LNCAP (cell line): ENCODE measurements at regions not wholly inside any gene's neighbourhood (a gene's known extent, or its start where the extent isn't known, plus 50 kb on each side); places are given as distances from the start of the nearest gene placed in this dataset.

Source experiments
- TF ChIP-seq, protein P1 (sequence below): fragments of 450-650 bp; IDR thresholded peaks from 2 replicates; pipeline ENCODE4 v1.5.1; 2017; ENCODE audit warnings: mild to moderate bottlenecking

DNA sequence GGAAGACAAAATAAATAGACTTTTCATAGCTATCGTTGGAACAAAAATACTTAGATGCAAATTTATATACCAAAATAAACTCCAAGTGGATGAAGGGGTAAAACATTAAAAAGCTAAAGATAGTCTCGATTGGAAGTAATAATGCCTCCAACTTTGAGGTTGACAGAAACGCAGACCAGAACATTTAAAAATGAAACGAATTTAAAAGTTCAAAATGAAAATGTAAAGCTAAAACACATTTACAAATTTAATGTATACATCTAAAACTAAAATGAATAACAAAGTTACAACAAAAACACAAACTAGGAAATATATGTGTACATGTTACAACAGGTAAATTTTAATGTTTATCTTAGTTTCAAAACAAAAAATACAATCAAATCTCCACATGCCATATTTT, 107.5 kb upstream of the AKR1E2 start:
- TF ChIP-seq, protein P1, sequence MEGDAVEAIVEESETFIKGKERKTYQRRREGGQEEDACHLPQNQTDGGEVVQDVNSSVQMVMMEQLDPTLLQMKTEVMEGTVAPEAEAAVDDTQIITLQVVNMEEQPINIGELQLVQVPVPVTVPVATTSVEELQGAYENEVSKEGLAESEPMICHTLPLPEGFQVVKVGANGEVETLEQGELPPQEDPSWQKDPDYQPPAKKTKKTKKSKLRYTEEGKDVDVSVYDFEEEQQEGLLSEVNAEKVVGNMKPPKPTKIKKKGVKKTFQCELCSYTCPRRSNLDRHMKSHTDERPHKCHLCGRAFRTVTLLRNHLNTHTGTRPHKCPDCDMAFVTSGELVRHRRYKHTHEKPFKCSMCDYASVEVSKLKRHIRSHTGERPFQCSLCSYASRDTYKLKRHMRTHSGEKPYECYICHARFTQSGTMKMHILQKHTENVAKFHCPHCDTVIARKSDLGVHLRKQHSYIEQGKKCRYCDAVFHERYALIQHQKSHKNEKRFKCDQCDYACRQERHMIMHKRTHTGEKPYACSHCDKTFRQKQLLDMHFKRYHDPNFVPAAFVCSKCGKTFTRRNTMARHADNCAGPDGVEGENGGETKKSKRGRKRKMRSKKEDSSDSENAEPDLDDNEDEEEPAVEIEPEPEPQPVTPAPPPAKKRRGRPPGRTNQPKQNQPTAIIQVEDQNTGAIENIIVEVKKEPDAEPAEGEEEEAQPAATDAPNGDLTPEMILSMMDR = no peak

DNA sequence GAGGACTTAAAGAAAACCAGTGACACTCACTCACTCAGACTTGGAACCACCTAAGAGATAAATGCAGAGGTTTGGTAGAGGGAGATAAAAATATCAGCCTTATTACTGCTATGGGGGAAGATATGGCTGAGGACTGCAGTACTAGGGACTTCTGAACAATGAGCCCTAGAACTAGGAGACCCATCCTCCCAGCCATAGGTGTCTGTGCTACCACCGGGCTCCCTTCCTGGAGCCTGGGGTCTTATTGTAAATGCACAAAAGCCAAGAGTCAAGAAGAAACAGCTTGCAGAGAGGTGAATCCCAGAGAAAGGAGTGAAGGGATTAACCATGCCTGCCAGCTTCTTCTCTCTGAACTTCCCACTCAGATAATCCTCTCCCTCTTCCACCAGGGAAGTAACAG, 108.3 kb upstream of the AKR1E2 start:
- TF ChIP-seq, protein P1 = no peak

DNA sequence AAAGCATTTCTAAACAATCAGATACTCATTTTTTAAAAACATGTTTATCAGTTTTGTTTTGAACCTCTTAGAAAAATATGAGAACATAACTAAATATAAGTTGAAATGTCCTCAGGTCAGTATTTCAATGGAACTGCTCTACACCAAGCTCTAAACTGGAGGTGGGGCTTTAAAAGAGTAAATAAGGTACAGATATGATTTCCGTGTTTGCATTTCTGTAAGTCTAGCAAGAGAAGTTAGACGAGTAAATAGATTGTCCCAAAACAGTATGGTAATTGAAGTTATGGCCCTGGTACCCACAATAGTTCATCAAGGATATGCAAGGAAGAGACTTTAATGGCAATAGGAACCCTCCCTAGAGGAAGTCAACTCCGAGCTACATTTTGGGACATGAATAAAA, 115.1 kb upstream of the AKR1E2 start:
- TF ChIP-seq, protein P1 = no peak

DNA sequence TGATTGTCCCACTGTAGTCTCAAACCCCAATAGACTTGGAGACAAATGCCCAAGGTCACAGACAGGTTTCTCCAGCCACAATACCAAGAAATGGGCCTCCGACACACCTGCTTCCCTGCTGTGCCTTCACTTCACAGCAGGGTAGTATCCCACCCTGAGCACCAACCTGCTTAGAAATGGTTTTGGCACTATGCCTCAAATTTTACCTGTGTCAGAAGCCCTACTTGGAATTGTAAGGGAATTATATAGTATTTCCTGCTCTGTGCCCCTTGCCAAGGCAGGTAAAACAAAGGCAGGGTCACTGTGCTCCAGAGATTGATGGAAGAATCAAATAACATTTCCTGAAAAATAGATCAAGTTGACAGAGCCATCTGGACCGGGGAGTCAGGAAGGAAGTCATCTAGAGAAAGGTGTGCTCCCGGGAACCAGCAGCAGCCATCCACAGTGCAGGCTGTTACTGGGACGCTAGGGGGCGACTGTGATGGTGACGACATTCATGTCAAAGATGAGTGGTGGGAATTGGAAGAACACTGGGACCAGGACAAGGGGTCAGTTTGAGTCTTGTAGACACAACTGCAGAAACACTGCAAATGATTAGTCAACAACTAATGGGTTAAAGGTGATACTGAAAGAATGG, 117.8 kb upstream of the AKR1E2 start:
- TF ChIP-seq, protein P1 = peak; percentile 52; the same call in 1 of the 2 replicates

DNA sequence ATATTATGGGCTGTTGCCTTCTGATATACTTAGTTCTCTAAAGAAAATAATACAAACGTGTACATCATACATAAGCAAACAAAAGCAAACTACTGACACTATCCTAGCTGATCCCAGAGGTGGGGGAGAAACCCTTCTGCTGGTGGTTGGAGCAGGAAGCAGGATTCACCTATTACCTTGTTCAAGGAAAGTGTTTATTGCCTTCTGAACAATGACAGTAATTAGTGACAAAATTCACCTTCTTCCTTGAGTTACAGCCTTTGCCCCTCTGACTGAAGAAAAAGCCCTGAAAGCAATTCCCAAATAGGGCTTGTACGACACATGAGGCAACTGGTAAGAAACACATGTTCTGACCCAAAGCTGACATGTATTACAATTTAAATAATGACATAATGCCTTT, 118.8 kb upstream of the AKR1E2 start:
- TF ChIP-seq, protein P1 = no peak

DNA sequence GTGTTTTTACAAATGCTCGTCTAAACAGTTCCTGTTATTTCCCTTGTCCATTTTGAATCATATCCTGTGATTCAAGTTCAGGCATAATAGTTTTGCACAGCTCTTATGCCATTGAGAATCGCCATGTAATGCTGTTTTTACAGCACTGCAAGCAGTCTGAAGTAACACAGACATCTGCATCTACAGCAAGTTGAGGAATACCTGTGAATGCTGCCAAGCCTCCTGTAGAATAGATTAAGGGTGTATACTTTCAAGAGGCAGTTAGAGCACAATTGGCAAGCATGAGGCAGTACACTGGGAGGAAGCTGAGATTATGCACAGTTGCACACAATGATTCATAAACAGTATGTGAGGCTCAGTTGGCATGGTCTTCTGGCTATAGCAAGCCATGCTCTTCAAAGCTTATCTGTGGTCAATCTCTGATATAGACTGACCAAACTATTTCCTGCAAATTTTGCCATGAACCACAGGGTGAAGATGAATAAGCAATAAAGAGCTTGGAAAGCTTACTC, 121.9 kb upstream of the AKR1E2 start:
- TF ChIP-seq, protein P1 = no peak

DNA sequence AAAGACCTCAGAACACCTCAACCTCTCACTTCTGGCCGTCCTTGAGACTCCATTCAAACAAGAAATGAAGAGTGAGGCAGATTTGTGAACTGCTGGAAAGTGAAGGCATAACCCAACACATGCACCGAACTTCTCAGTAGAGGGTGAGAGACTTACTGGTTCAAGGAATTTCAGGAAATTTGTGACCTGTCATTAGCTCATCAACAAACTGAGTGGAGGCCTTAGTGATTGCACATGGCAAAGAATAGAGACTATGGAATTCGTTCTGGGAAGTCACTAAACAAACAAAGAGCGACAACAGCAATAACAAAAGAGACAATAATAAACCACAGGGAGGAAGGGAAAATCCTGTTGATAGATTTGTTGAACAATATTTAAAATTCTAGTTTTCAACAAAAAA, 125.0 kb upstream of the AKR1E2 start:
- TF ChIP-seq, protein P1 = no peak
